CD4-positive, alpha-beta T cell (primary cell): ENCODE measurements at regions not wholly inside any gene's neighbourhood (a gene's known extent, or its start where the extent isn't known, plus 50 kb on each side); places are given as distances from the start of the nearest gene placed in this dataset.
"Not testable (repeated sequence)": the region's sequence is repeated elsewhere in the genome, so short reads cannot be mapped to it uniquely, and the experiment has no call there.

Experiments used
- ATAC-seq: fragments of 200-7000 bp; cut with Tn5 transposase; one replicate; pipeline ENCODE4 v1.10.0; 2022; ENCODE audit warnings: mild to moderate bottlenecking; ENCODE audit not compliant: poor library complexity
- CTCF ChIA-PET: fragments of 350-600 bp; sonication (Branson Sonifier 250); formaldehyde crosslinking; loops from one replicate; lab custom pipeline; 2021; ENCODE audit warnings: antibody characterized with exemption, inconsistent platforms; lab: Charles Lee
- POLR2A ChIA-PET: fragments of 350-600 bp; sonication (Branson Sonifier 250); formaldehyde crosslinking; loops from one replicate; lab custom pipeline; 2021; ENCODE audit warnings: antibody characterized with exemption, inconsistent platforms; lab: Charles Lee
- DNase-seq, 14 experiments: peaks; one replicate each; pipeline ENCODE4 v3.0.0-alpha.2; 2013 to 2020; ENCODE audit warnings: mixed read lengths in 2 of 14
- H3K27ac ChIP-seq, 2 donors: one replicate each; pipeline versions ENCODE4 v1.5.1 to v1.7.0; 2013; ENCODE audit warnings: low read length in 2 of 2, low read depth in 1 of 2, mild to moderate bottlenecking in 1 of 2
- H3K27me3 ChIP-seq, 2 experiments: 1 replicate in 1 of 2; 2 replicates in 1 of 2; pipeline versions ENCODE4 v1.6.1 to v1.7.0; 2013; ENCODE audit warnings: low read length in 2 of 2, control low read depth in 1 of 2, mild to moderate bottlenecking in 1 of 2, moderate library complexity in 1 of 2; ENCODE audit not compliant: insufficient read depth in 2 of 2, control insufficient read depth in 1 of 2
- H3K36me3 ChIP-seq: one replicate; pipeline ENCODE4 v1.6.1; 2013; ENCODE audit warnings: low read length, control low read depth; ENCODE audit not compliant: insufficient read depth
- H3K4me1 ChIP-seq: one replicate; pipeline ENCODE4 v1.6.1; 2013; ENCODE audit warnings: low read length, control low read depth; ENCODE audit not compliant: insufficient read depth
- H3K4me3 ChIP-seq: one replicate; pipeline ENCODE4 v1.5.1; 2013; ENCODE audit warnings: mild to moderate bottlenecking, low read length, moderate library complexity
- H3K9me3 ChIP-seq, 2 experiments: 1 replicate in 1 of 2; 2 replicates in 1 of 2; pipeline versions ENCODE4 v1.6.1 to v1.7.0; 2013; ENCODE audit warnings: low read length in 2 of 2, mild to moderate bottlenecking in 2 of 2, control low read depth in 1 of 2, moderate library complexity in 1 of 2; ENCODE audit not compliant: control insufficient read depth in 1 of 2, insufficient read depth in 1 of 2
- H3K27ac Mint-ChIP-seq: one replicate; pipeline ENCODE4 v1.8.0; 2020; ENCODE audit warnings: mixed read lengths
- H3K27me3 Mint-ChIP-seq: one replicate; pipeline ENCODE4 v1.8.0; 2021; ENCODE audit warnings: mixed read lengths
- H3K36me3 Mint-ChIP-seq: one replicate; pipeline ENCODE4 v1.8.0; 2021; ENCODE audit warnings: low read depth, mixed read lengths
- H3K4me1 Mint-ChIP-seq: one replicate; pipeline ENCODE4 v1.8.0; 2021; ENCODE audit warnings: low read depth, mixed read lengths
- H3K4me3 Mint-ChIP-seq: one replicate; pipeline ENCODE4 v1.8.0; 2020; ENCODE audit warnings: mild to moderate bottlenecking, mixed read lengths
- H3K9me3 Mint-ChIP-seq: one replicate; pipeline ENCODE4 v1.8.0; 2020; ENCODE audit warnings: mixed read lengths
- intact Hi-C, 2 experiments: fragments of 100-400 bp; cut with DNase I in 1 of 2; cut with micrococcal nuclease in 1 of 2; formaldehyde crosslinking; loops; one replicate each; pipeline versions ENCODE4 v1.15.1 to v1.9.0; 2023 to 2025; cut with DNase I, micrococcal nuclease
- TF ChIP-seq, protein P1 (sequence below): fragments of 200-600 bp; IDR thresholded peaks from one replicate; pipeline ENCODE4 v1.8.0; 2022; ENCODE audit warnings: antibody characterized with exemption, mild to moderate bottlenecking

DNA sequence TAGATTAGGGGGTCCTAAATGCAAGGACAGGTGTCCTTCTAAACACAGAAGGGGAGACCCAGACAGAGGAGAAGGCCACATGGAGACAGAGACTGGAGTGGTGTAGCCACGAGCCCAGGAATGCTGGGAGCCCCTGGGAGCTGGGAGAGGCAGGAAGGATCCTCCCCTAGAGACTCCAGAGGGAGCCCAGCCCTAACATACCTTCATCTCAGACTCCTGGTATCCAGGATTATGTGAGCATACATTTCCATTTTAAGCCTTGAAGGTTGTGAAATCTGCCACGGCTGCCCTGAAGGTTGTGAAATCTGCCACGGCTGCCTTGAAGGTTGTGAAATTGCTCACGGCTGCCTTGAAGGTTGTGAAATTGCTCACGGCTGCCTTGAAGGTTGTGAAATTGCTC is 148.4 kb downstream of the ASMT start:
- Mint-ChIP-seq H3K36me3 (peaks cover 32% of the 10 kb centered on the region), H3K4me1 (no peaks in the 10 kb centered on the region), H3K9me3 (peaks cover 5% of the 10 kb centered on the region), H3K27me3 (no peaks in the 10 kb centered on the region), H3K4me3 (no peak overlapping the region), H3K27ac (no peak overlapping the region)
- no peak overlapping the region for H3K27ac ChIP-seq
- POLR2A ChIA-PET = no interaction called here
- DNase-seq (no peak), ATAC-seq (no peak)
- CTCF ChIA-PET = no interaction called here
- no peaks in the 10 kb centered on the region for H3K4me1 ChIP-seq
- TF ChIP-seq, protein P1, sequence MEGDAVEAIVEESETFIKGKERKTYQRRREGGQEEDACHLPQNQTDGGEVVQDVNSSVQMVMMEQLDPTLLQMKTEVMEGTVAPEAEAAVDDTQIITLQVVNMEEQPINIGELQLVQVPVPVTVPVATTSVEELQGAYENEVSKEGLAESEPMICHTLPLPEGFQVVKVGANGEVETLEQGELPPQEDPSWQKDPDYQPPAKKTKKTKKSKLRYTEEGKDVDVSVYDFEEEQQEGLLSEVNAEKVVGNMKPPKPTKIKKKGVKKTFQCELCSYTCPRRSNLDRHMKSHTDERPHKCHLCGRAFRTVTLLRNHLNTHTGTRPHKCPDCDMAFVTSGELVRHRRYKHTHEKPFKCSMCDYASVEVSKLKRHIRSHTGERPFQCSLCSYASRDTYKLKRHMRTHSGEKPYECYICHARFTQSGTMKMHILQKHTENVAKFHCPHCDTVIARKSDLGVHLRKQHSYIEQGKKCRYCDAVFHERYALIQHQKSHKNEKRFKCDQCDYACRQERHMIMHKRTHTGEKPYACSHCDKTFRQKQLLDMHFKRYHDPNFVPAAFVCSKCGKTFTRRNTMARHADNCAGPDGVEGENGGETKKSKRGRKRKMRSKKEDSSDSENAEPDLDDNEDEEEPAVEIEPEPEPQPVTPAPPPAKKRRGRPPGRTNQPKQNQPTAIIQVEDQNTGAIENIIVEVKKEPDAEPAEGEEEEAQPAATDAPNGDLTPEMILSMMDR = no peak
- H3K27me3 ChIP-seq = no peaks in the 10 kb centered on the region
- peaks cover 0 to 67% of the 10 kb centered on the region in 2 experiments for H3K9me3 ChIP-seq
- intact Hi-C loops = no loop called here
- no peak overlapping the region for H3K4me3 ChIP-seq
- no peaks in the 10 kb centered on the region for H3K36me3 ChIP-seq

- H3K27me3 Mint-ChIP-seq, H3K27ac ChIP-seq, CTCF ChIA-PET, H3K27ac Mint-ChIP-seq, POLR2A ChIA-PET, H3K4me1 ChIP-seq, H3K4me3 ChIP-seq, H3K4me1 Mint-ChIP-seq, intact Hi-C loops, ATAC-seq, H3K4me3 Mint-ChIP-seq, H3K27me3 ChIP-seq, H3K36me3 ChIP-seq: not testable (repeated sequence)
- peaks cover 5 to 67% of the 10 kb centered on the region in 2 experiments for H3K9me3 ChIP-seq
- Mint-ChIP-seq H3K9me3 (peaks cover 10% of the 10 kb centered on the region), H3K36me3 (peaks cover 26% of the 10 kb centered on the region)
- peak in 1 of 14 experiments; percentile 7 for DNase-seq
Observed at GRCh38 chrX:1764883-1765364, 150.1 kb downstream of the ASMT start.

DNA sequence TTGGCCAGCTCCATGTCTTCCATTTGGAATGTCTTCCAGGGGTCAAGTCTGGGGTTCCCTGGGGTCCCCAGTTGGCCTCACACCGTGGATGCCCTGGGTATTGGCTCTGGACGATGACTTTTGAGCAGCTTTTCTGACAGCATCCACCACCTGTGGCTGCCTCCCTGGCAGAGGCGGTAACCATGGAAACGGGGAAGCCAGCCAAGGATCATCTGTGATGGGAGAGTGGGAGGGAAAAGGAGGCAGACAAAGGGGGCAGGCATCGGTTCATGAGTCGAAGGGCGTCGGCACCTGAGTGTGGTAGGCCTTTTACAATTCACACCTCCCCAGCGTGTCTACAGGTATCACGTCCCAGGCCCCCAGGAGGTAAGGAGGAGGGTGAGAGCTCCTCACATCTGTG is 152.2 kb downstream of the ASMT start:
- peaks cover 14 to 49% of the 10 kb centered on the region in 2 experiments for H3K9me3 ChIP-seq
- no peaks in the 10 kb centered on the region for H3K4me1 Mint-ChIP-seq
- H3K36me3 Mint-ChIP-seq = peaks cover 21% of the 10 kb centered on the region
- ATAC-seq (no peak), DNase-seq (no peak)
- H3K27me3 ChIP-seq = no peaks in the 10 kb centered on the region
- TF ChIP-seq, protein P1 = no peak
- H3K4me3 Mint-ChIP-seq = no peak overlapping the region
- POLR2A ChIA-PET = no interaction called here
- no peak overlapping the region for H3K27ac Mint-ChIP-seq
- H3K36me3 ChIP-seq = no peaks in the 10 kb centered on the region
- no peaks in the 10 kb centered on the region for H3K27me3 Mint-ChIP-seq
- intact Hi-C loops = no loop called here
- CTCF ChIA-PET = no interaction called here
- no peak overlapping the region for H3K4me3 ChIP-seq
- no peaks in the 10 kb centered on the region for H3K4me1 ChIP-seq
- peaks cover 15% of the 10 kb centered on the region for H3K9me3 Mint-ChIP-seq
- no peak overlapping the region for H3K27ac ChIP-seq

- CTCF ChIA-PET = no interaction called here
- H3K9me3 ChIP-seq = peaks cover 0 to 18% of the 10 kb centered on the region in 2 experiments
- no peaks in the 10 kb centered on the region for H3K4me1 ChIP-seq
- Mint-ChIP-seq H3K27me3 (no peaks in the 10 kb centered on the region), H3K4me1 (no peaks in the 10 kb centered on the region), H3K27ac (no peak overlapping the region), H3K36me3 (peaks cover 5% of the 10 kb centered on the region), H3K4me3 (no peak overlapping the region), H3K9me3 (peaks cover 2% of the 10 kb centered on the region)
- TF ChIP-seq, protein P1 = no peak
- POLR2A ChIA-PET = no interaction called here
- no peaks in the 10 kb centered on the region for H3K27me3 ChIP-seq
- DNase-seq (no peak), ATAC-seq (no peak)
- no peaks in the 10 kb centered on the region for H3K36me3 ChIP-seq
- intact Hi-C loops = no loop called here
- no peak overlapping the region for H3K27ac ChIP-seq
- no peak overlapping the region for H3K4me3 ChIP-seq
Observed at GRCh38 chrX:1778817-1779216, 164.0 kb downstream of the ASMT start.
